ENCODE measurements at regions not wholly inside any gene's neighbourhood (a gene's known extent, or its start where the extent isn't known, plus 50 kb on each side); places are given as distances from the start of the nearest gene placed in this dataset.

GRCh38 chr18:41624460-41624859 is 330.6 kb upstream of the PIK3C3 start:
- no peak for DNase-seq (ENCODE audit: low spot score)

- DNase-seq (ENCODE audit: low spot score) = no peak
Measured at GRCh38 chr18:41621177-41621576, 333.9 kb upstream of the PIK3C3 start.

- DNase-seq (ENCODE audit: low spot score) = no peak
Measured at GRCh38 chr18:41618147-41618546, 336.9 kb upstream of the PIK3C3 start.

GRCh38 chr18:41617647-41618046 is 337.4 kb upstream of the PIK3C3 start:
- DNase-seq (ENCODE audit: low spot score) = no peak

- DNase-seq (ENCODE audit: low spot score) = no peak
Measured at GRCh38 chr18:41613003-41613609, 341.9 kb upstream of the PIK3C3 start.

GRCh38 chr18:41604964-41605363 is 350.1 kb upstream of the PIK3C3 start:
- DNase-seq (ENCODE audit: low spot score) = no peak

- DNase-seq (ENCODE audit: low spot score) = no peak
Measured at GRCh38 chr18:41602034-41602433, 353.0 kb upstream of the PIK3C3 start.

- DNase-seq (ENCODE audit: low spot score) = no peak
Measured at GRCh38 chr18:41600693-41601391, 354.2 kb upstream of the PIK3C3 start.

- DNase-seq (ENCODE audit: low spot score) = no peak
Measured at GRCh38 chr18:41599466-41599865, 355.6 kb upstream of the PIK3C3 start.

GRCh38 chr18:41594582-41594981 is 360.5 kb upstream of the PIK3C3 start:
- no peak for DNase-seq (ENCODE audit: low spot score)

GRCh38 chr18:41593171-41593675 is 361.8 kb upstream of the PIK3C3 start:
- no peak for DNase-seq (ENCODE audit: low spot score)

- DNase-seq (ENCODE audit: low spot score) = no peak
Measured at GRCh38 chr18:41587976-41588375, 367.1 kb upstream of the PIK3C3 start.

- DNase-seq (ENCODE audit: low spot score) = no peak
Measured at GRCh38 chr18:41585512-41585911, 369.5 kb upstream of the PIK3C3 start.

GRCh38 chr18:41579185-41579584 is 375.8 kb upstream of the PIK3C3 start:
- no peak for DNase-seq (ENCODE audit: low spot score)

- DNase-seq (ENCODE audit: low spot score) = no peak
Measured at GRCh38 chr18:41577529-41577928, 377.5 kb upstream of the PIK3C3 start.

- DNase-seq (ENCODE audit: low spot score) = no peak
Measured at GRCh38 chr18:41576643-41577042, 378.4 kb upstream of the PIK3C3 start.

GRCh38 chr18:41569867-41570266 is 385.2 kb upstream of the PIK3C3 start:
- DNase-seq (ENCODE audit: low spot score) = no peak

GRCh38 chr18:41561961-41562360 is 393.1 kb upstream of the PIK3C3 start:
- DNase-seq (ENCODE audit: low spot score) = no peak

- no peak for DNase-seq (ENCODE audit: low spot score)
Measured at GRCh38 chr18:41558715-41559114, 396.3 kb upstream of the PIK3C3 start.

- DNase-seq (ENCODE audit: low spot score) = no peak
Measured at GRCh38 chr18:41553716-41554115, 401.3 kb upstream of the PIK3C3 start.

- no peak for DNase-seq (ENCODE audit: low spot score)
Measured at GRCh38 chr18:41548521-41549260, 406.3 kb upstream of the PIK3C3 start.

GRCh38 chr18:41545091-41545888 is 409.7 kb upstream of the PIK3C3 start:
- no peak for DNase-seq (ENCODE audit: low spot score)

Measured in ureter (tissue), 1 donor.